HEK293T (cell line): ENCODE measurements at regions not wholly inside any gene's neighbourhood (a gene's known extent, or its start where the extent isn't known, plus 50 kb on each side); places are given as distances from the start of the nearest gene placed in this dataset.

Source experiments
- CTCF ChIA-PET: fragments of 350-600 bp; formaldehyde crosslinking; extraction: SDS; loops from one replicate; lab custom pipeline; 2021; ENCODE audit warnings: antibody characterized with exemption, inconsistent platforms; lab: Yijun Ruan, JAX
- POLR2A ChIA-PET: fragments of 350-600 bp; formaldehyde crosslinking; extraction: SDS; loops from one replicate; lab custom pipeline; 2020; ENCODE audit warnings: antibody characterized with exemption, inconsistent platforms; lab: Yijun Ruan, JAX
- DNase-seq: peaks from one replicate; pipeline ENCODE4 v3.0.0; 2012; ENCODE audit warnings: mixed read lengths; ENCODE audit errors: extremely low spot score
- ARNT ChIP-seq: fragments of 450-650 bp; IDR thresholded peaks from 2 replicates; pipeline ENCODE4 v1.6.1; 2017; ENCODE audit warnings: mild to moderate bottlenecking
- BHLHE40 ChIP-seq: fragments of 450-650 bp; IDR thresholded peaks from 2 replicates; pipeline ENCODE4 v1.6.1; 2016; ENCODE audit warnings: mild to moderate bottlenecking, moderate library complexity, borderline replicate concordance
- CTBP1 ChIP-seq: fragments of 450-650 bp; IDR thresholded peaks from 2 replicates; pipeline ENCODE4 v1.6.1; 2016; ENCODE audit warnings: borderline replicate concordance
- ELF4 ChIP-seq: fragments of 450-650 bp; IDR thresholded peaks from 2 replicates; pipeline ENCODE4 v1.6.1; 2017; ENCODE audit warnings: antibody characterized with exemption
- FOXA1 ChIP-seq: fragments of 450-650 bp; IDR thresholded peaks from 2 replicates; pipeline ENCODE4 v1.6.1; 2016; ENCODE audit warnings: mild to moderate bottlenecking
- FOXK2 ChIP-seq: fragments of 450-650 bp; IDR thresholded peaks from 2 replicates; pipeline ENCODE4 v1.6.1; 2016; ENCODE audit warnings: mild to moderate bottlenecking
- FOXM1 ChIP-seq: fragments of 450-650 bp; IDR thresholded peaks from 2 replicates; pipeline ENCODE4 v1.6.1; 2017; ENCODE audit warnings: mild to moderate bottlenecking, borderline replicate concordance
- HDGF ChIP-seq: fragments of 450-650 bp; IDR thresholded peaks from 2 replicates; pipeline ENCODE4 v1.6.1; 2017; ENCODE audit warnings: antibody characterized with exemption, borderline replicate concordance
- L3MBTL2 ChIP-seq: fragments of 450-650 bp; conservative IDR thresholded peaks from 2 replicates; pipeline ENCODE4 v1.6.1; 2016; ENCODE audit warnings: mild to moderate bottlenecking
- LEF1 ChIP-seq: fragments of 450-650 bp; IDR thresholded peaks from 2 replicates; pipeline ENCODE4 v1.6.1; 2017; ENCODE audit warnings: mild to moderate bottlenecking, borderline replicate concordance
- NFRKB ChIP-seq: fragments of 450-650 bp; IDR thresholded peaks from 2 replicates; pipeline ENCODE4 v1.6.1; 2016; ENCODE audit warnings: mild to moderate bottlenecking, moderate library complexity
- SP1 ChIP-seq: fragments of 450-650 bp; IDR thresholded peaks from 2 replicates; pipeline ENCODE4 v1.6.1; 2017
- SUZ12 ChIP-seq: fragments of 450-650 bp; IDR thresholded peaks from 2 replicates; pipeline ENCODE4 v1.6.1; 2016; ENCODE audit warnings: mild to moderate bottlenecking
- TARDBP ChIP-seq: fragments of 450-650 bp; IDR thresholded peaks from 2 replicates; pipeline ENCODE4 v1.6.1; 2016
- ZNF384 ChIP-seq: fragments of 450-650 bp; IDR thresholded peaks from 2 replicates; pipeline ENCODE4 v1.6.1; 2016
- TF ChIP-seq, protein P1 (sequence below): fragments of 450-650 bp; IDR thresholded peaks from 2 replicates; pipeline ENCODE4 v1.6.1; 2016

DNA sequence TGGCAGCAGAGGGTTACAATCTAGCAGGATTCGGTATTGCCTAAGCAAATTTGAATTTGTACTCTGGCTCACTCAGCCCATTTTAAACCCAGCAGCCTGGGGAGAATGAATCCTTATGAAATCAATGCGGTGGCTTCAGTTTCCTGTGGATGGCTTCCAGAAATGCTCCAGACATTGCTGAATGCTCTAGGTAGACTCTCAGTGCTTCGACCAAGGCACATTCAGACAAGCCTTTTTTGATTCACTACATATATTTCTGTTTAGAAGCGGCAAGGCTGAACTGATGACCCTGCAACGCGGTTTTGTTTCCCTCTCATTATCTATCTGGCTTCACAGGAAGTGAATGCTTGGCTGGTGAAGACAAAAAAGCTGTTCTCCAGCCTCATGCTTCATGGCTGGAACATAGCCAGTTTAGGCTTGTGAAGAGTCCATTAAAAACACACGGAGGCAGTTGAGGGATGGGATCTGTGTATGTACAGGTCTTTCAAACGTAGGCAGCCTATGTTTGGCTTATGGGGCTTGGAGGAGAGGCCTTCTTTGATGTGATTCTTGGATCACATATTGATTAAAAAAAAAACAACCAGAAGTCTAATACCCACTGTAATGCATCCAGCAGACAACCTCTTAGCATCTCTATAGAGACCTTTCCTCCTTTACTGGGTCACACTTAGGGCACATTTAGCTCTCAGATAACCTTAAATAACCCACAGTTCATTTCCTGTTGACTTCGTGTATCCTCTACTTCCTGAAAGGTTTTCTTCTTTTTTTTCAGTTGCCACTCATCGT is 400.2 kb upstream of the TBL1XR1 start:
- TF ChIP-seq BHLHE40: no peak
- no peak for TF ChIP-seq HDGF
- no peak for TF ChIP-seq FOXA1
- TF ChIP-seq LEF1: no peak
- TF ChIP-seq, protein P1, sequence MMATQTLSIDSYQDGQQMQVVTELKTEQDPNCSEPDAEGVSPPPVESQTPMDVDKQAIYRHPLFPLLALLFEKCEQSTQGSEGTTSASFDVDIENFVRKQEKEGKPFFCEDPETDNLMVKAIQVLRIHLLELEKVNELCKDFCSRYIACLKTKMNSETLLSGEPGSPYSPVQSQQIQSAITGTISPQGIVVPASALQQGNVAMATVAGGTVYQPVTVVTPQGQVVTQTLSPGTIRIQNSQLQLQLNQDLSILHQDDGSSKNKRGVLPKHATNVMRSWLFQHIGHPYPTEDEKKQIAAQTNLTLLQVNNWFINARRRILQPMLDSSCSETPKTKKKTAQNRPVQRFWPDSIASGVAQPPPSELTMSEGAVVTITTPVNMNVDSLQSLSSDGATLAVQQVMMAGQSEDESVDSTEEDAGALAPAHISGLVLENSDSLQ: no peak
- no peak for TF ChIP-seq FOXM1
- no peak for TF ChIP-seq FOXK2
- no peak for TF ChIP-seq ARNT
- no peak for TF ChIP-seq L3MBTL2
- TF ChIP-seq SP1: no peak
- TF ChIP-seq ZNF384: no peak
- no peak for TF ChIP-seq TARDBP
- no peak for TF ChIP-seq ELF4
- no peak for TF ChIP-seq SUZ12
- TF ChIP-seq CTBP1: no peak
- TF ChIP-seq NFRKB: no peak
- no peak for DNase-seq
- POLR2A ChIA-PET: no interaction called here
- CTCF ChIA-PET: no interaction called here

DNA sequence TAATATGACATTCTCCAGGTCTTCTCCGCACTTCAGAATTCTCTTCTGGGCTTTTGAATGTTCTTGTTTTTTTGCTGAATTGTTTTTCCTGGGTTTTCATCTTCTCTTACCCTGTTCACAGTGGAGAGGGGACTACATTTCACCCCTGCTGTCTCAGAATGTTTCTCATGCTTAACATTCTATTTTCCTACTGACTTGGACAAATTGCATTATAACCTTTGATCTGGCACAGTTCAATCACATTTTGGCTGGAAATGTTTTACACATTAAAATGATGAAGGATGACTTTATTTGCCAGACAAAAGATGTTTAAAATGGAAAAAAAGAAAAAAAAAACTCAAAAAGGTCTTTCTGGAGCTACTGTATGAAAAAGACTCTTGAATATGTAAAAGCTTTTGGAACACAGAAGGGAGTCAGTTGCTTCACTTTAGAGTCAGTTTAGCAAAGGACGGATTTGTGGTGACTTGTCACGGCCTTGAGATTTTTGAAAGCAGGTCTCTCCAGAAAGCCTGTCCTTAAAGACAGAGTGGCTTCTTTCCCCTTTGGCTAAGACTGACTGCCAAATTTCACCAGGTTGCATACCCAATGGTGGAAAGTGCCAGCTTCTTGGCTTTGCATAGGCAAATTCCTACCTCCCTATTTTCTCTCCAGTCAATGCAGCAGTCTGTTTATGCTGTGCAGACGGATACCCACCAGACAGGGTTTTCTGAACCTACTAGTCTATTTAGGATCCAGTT is 401.0 kb upstream of the TBL1XR1 start:
- DNase-seq: no peak
- ChIA-PET POLR2A (no interaction called here), CTCF (interaction anchor here (0.7 kb wide), 1 partner anchor 171 kb away, joined by 8 read pairs; no protein-coding TSS in a partner anchor)
- TF ChIP-seq LEF1: no peak
- TF ChIP-seq FOXA1: no peak
- TF ChIP-seq NFRKB: no peak
- no peak for TF ChIP-seq SUZ12
- TF ChIP-seq FOXM1: no peak
- TF ChIP-seq SP1: no peak
- no peak for TF ChIP-seq ELF4
- TF ChIP-seq L3MBTL2: no peak
- no peak for TF ChIP-seq ZNF384
- TF ChIP-seq TARDBP: no peak

DNA sequence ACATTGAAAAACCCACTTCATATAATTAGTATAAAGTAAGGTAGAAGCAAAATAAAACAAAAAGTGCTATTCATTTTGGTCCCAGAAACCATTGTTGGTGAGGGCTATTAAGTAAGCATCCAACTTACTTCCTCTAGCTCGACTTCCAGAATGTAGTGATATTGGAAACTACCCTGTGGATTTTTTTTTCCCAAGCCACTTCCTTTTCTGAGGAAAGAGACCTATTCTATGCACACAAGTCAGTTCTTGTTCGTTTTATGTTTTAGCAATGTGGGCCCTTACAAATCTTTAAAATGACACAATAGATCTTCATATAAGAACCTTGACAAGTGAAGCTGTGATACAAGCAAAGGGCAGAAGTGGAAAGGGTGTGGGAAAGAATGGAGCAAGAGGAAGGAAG is 402.0 kb upstream of the TBL1XR1 start:
- POLR2A ChIA-PET: no interaction called here
- CTCF ChIA-PET: no interaction called here
- DNase-seq: no peak
- no peak for TF ChIP-seq ZNF384
- no peak for TF ChIP-seq TARDBP
- no peak for TF ChIP-seq FOXA1
- TF ChIP-seq L3MBTL2: no peak
- TF ChIP-seq CTBP1: no peak
- TF ChIP-seq FOXK2: no peak
- no peak for TF ChIP-seq SP1
- TF ChIP-seq LEF1: no peak
- no peak for TF ChIP-seq HDGF
- TF ChIP-seq ELF4: no peak
- TF ChIP-seq NFRKB: no peak
- TF ChIP-seq, protein P1: no peak
- TF ChIP-seq ARNT: no peak
- TF ChIP-seq FOXM1: no peak
- no peak for TF ChIP-seq BHLHE40

DNA sequence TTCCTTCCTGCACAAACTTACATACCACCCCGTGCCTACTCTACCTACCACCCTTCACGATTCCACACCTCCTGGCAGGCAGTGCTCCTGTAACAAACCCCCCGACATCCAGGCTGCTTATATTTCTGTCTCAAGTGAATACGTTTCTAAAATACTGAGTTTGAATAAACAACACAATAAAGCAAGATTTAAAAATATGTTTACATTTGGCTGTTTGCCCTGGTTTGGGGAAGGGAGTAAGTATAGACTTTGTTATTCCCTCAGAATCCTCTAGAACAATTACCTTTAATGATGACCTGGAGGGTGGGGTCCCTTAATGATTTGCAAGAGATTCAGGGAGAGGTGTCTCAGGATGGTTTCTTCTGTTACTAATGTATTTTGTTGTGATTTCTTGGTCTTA is 402.6 kb upstream of the TBL1XR1 start:
- ChIA-PET CTCF (no interaction called here), POLR2A (no interaction called here)
- TF ChIP-seq BHLHE40 (no peak), HDGF (no peak), FOXK2 (no peak), FOXM1 (no peak)
- no peak for DNase-seq

DNA sequence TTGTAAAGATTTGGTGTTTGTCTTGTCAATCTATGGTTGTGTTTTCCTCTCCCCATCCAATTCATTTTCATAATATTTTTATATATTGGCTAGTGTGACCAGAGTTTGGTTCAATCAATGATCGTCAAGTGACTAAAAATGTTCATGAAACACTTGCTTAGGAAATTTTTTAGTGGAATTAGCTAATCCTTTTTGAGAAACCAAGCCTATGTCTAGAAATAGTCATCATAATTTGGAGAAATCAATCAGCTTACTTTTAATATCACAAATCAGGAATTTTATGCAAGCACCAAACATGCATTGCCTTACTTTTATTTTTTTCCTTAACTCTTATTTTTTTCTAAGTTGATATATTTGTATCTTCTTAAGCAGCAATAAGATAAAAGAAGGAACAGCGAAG is 403.1 kb upstream of the TBL1XR1 start:
- ChIA-PET CTCF (no interaction called here), POLR2A (no interaction called here)
- no peak for TF ChIP-seq SP1
- TF ChIP-seq, protein P1: no peak
- TF ChIP-seq FOXM1: no peak
- TF ChIP-seq HDGF: no peak
- TF ChIP-seq SUZ12: no peak
- no peak for TF ChIP-seq ARNT
- no peak for TF ChIP-seq ELF4
- no peak for TF ChIP-seq FOXA1
- TF ChIP-seq TARDBP: no peak
- TF ChIP-seq NFRKB: no peak
- TF ChIP-seq FOXK2: no peak
- TF ChIP-seq L3MBTL2: no peak
- TF ChIP-seq BHLHE40: no peak
- TF ChIP-seq ZNF384: no peak
- TF ChIP-seq LEF1: no peak
- no peak for TF ChIP-seq CTBP1
- no peak for DNase-seq

DNA sequence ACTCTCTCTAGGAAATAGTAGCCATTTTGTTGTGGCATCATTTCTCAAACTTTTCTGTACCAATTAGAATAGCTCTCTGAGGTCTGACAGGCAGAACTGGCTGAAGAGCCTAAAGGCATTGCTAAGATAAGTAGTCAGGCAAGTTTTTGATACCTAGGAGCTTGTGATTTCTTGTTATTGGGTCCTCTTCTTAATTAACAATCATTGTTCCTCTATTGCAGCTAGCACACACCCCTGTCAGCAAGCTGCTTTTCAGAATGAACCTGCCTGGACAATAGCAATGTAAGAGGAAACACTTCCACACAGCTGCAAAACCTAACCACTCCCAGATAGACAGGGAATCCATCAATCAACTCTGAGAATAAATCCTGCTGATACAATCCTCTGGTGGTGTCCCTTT is 403.9 kb upstream of the TBL1XR1 start:
- CTCF ChIA-PET: no interaction called here
- POLR2A ChIA-PET: no interaction called here
- TF ChIP-seq, protein P1: no peak
- TF ChIP-seq FOXA1: no peak
- TF ChIP-seq ARNT: no peak
- no peak for TF ChIP-seq L3MBTL2
- no peak for TF ChIP-seq SUZ12
- TF ChIP-seq FOXM1: no peak
- no peak for TF ChIP-seq SP1
- no peak for TF ChIP-seq TARDBP
- TF ChIP-seq CTBP1: no peak
- TF ChIP-seq ZNF384: no peak
- TF ChIP-seq BHLHE40: no peak
- TF ChIP-seq NFRKB: no peak
- DNase-seq: no peak
